DND-41 (cell line): ENCODE measurements at regions not wholly inside any gene's neighbourhood (a gene's known extent, or its start where the extent isn't known, plus 50 kb on each side); places are given as distances from the start of the nearest gene placed in this dataset.
A peak's percentile ranks its signal among the peaks of the same experiment; 100 is the strongest.

Experiments used
- ATAC-seq: fragments of 200-7000 bp; cut with Tn5 transposase; 3 replicates; pipeline ENCODE4 v1.9.1; 2021; ENCODE audit warnings: low read depth; ENCODE audit not compliant: insufficient read depth
- DNase-seq: peaks from one replicate; pipeline ENCODE4 v3.0.0-alpha.2; 2020
- H2AFZ ChIP-seq: 2 replicates; pipeline ENCODE4 v1.6.0; 2012; ENCODE audit warnings: low read depth, low read length
- H3K27ac ChIP-seq: 2 replicates; pipeline ENCODE4 v1.5.1; 2012; ENCODE audit warnings: low read length, inconsistent platforms
- H3K27me3 ChIP-seq: fragments of 200-600 bp; sonication (generic); 2 replicates; pipeline ENCODE4 v1.6.0; 2012; ENCODE audit warnings: low read length, mild to moderate bottlenecking, inconsistent platforms; ENCODE audit not compliant: insufficient read depth, poor library complexity
- H3K36me3 ChIP-seq: 2 replicates; pipeline ENCODE4 v1.5.1; 2012; ENCODE audit warnings: low read length, inconsistent platforms; ENCODE audit not compliant: insufficient read depth
- H3K4me1 ChIP-seq: 2 replicates; pipeline ENCODE4 v1.5.1; 2012; ENCODE audit warnings: mild to moderate bottlenecking, low read length; ENCODE audit not compliant: insufficient read depth
- H3K4me2 ChIP-seq: 2 replicates; pipeline ENCODE4 v1.6.0; 2012; ENCODE audit warnings: mild to moderate bottlenecking, moderate library complexity, low read length, inconsistent platforms; ENCODE audit not compliant: insufficient read depth
- H3K4me3 ChIP-seq, 2 experiments: fragments of 200-600 bp in 1 of 2; shearing (Covaris generic) in 1 of 2; 2 replicates each; pipeline ENCODE4 v1.5.1; 2012 to 2016; ENCODE audit warnings: inconsistent platforms in 2 of 2, low read length in 2 of 2, mild to moderate bottlenecking in 2 of 2, low read depth in 1 of 2, moderate library complexity in 1 of 2
- H3K79me2 ChIP-seq: 2 replicates; pipeline ENCODE4 v1.6.0; 2012; ENCODE audit warnings: low read length, inconsistent platforms; ENCODE audit not compliant: insufficient read depth
- H3K9ac ChIP-seq: 2 replicates; pipeline ENCODE4 v1.6.0; 2012; ENCODE audit warnings: low read depth, mild to moderate bottlenecking, inconsistent platforms, low read length, moderate library complexity
- H3K9me3 ChIP-seq: 2 replicates; pipeline ENCODE4 v1.5.1; 2012; ENCODE audit warnings: low read length, moderate library complexity, mild to moderate bottlenecking, inconsistent platforms; ENCODE audit not compliant: insufficient read depth, severe bottlenecking
- H4K20me1 ChIP-seq: 2 replicates; pipeline ENCODE4 v1.6.0; 2012; ENCODE audit warnings: low read length; ENCODE audit not compliant: insufficient read depth
- CTCF ChIP-seq: IDR thresholded peaks from 2 replicates; pipeline ENCODE4 v1.5.1; 2012; ENCODE audit warnings: borderline replicate concordance, low read length, moderate library complexity, mild to moderate bottlenecking; ENCODE audit not compliant: poor library complexity, severe bottlenecking; ENCODE audit errors: extremely low read depth
- EZH2 ChIP-seq: IDR thresholded peaks from 3 replicates; pipeline ENCODE4 v1.6.1; 2012; ENCODE audit warnings: borderline replicate concordance, low read depth, mild to moderate bottlenecking, moderate library complexity, low read length, inconsistent platforms; ENCODE audit not compliant: severe bottlenecking

DNA sequence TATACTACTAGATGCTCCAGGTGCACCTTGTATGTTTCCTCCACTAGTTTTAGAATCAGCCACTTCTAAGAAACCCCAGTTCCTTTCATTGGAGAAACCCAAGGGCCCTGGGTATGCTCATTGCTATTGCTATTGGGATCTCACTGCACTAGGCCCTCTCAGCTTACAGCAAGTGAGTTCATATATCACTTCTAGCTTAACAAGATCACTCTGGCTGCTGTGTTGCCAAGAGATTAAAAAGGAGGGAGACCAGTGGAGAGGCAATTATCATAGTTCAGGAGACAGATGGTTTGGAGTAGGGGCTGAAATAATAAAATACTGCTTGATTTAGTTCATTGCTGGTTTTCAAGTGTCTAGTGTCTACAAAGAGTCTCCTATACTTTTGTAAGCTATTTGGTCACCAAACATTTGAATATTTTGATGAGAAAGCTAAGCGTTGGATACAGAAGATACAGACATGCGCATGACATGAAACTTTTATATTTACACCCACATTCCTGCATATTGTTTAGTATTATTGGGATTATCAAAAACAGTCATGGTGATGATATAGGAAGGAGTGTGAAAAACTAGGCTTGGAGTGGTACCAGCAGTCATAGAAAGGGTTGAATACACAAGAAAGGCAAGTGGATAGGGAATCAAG, 671.9 kb downstream of the ADGRL2 start:
- no peak overlapping the region for H3K9ac ChIP-seq
- ATAC-seq, result peak; percentile 24; the same call in 1 of the 3 replicates
- no peak overlapping the region for H3K4me2 ChIP-seq
- no peaks in the 10 kb centered on the region for H3K79me2 ChIP-seq
- no peaks in the 10 kb centered on the region for H3K27me3 ChIP-seq
- TF ChIP-seq CTCF (no peak), EZH2 (no peak)
- no peaks in the 10 kb centered on the region for H3K36me3 ChIP-seq
- H3K9me3 ChIP-seq, result no peaks in the 10 kb centered on the region
- H2AFZ ChIP-seq, result no peak overlapping the region
- no peaks in the 10 kb centered on the region for H4K20me1 ChIP-seq
- H3K27ac ChIP-seq, result no peak overlapping the region
- H3K4me3 ChIP-seq, result no peak overlapping the region
- no peaks in the 10 kb centered on the region for H3K4me1 ChIP-seq
- no peak for DNase-seq

- TF ChIP-seq CTCF, result no peak
- TF ChIP-seq EZH2, result no peak
- H3K27me3 ChIP-seq, result no peaks in the 10 kb centered on the region
- H3K36me3 ChIP-seq, result no peaks in the 10 kb centered on the region
- H3K4me2 ChIP-seq, result no peak overlapping the region
- H4K20me1 ChIP-seq, result no peaks in the 10 kb centered on the region
- H2AFZ ChIP-seq, result no peak overlapping the region
- no peaks in the 10 kb centered on the region for H3K9me3 ChIP-seq
- no peaks in the 10 kb centered on the region for H3K79me2 ChIP-seq
- no peak overlapping the region for H3K4me3 ChIP-seq
- DNase-seq, result no peak
- no peak overlapping the region for H3K27ac ChIP-seq
- no peak for ATAC-seq
- no peaks in the 10 kb centered on the region for H3K4me1 ChIP-seq
- no peak overlapping the region for H3K9ac ChIP-seq
Observed at GRCh38 chr1:82466891-82467290, 666.2 kb downstream of the ADGRL2 start.

GRCh38 chr1:82466416-82466815, 665.7 kb downstream of the ADGRL2 start:
- H3K9me3 ChIP-seq, result no peaks in the 10 kb centered on the region
- no peak overlapping the region for H3K27ac ChIP-seq
- H3K9ac ChIP-seq, result no peak overlapping the region
- no peaks in the 10 kb centered on the region for H3K36me3 ChIP-seq
- no peaks in the 10 kb centered on the region for H3K79me2 ChIP-seq
- no peak overlapping the region for H2AFZ ChIP-seq
- H3K4me3 ChIP-seq, result no peak overlapping the region
- ATAC-seq (no peak), DNase-seq (no peak)
- H3K4me2 ChIP-seq, result no peak overlapping the region
- H3K4me1 ChIP-seq, result no peaks in the 10 kb centered on the region
- H4K20me1 ChIP-seq, result no peaks in the 10 kb centered on the region
- no peaks in the 10 kb centered on the region for H3K27me3 ChIP-seq
- TF ChIP-seq EZH2 (no peak), CTCF (no peak)

DNA sequence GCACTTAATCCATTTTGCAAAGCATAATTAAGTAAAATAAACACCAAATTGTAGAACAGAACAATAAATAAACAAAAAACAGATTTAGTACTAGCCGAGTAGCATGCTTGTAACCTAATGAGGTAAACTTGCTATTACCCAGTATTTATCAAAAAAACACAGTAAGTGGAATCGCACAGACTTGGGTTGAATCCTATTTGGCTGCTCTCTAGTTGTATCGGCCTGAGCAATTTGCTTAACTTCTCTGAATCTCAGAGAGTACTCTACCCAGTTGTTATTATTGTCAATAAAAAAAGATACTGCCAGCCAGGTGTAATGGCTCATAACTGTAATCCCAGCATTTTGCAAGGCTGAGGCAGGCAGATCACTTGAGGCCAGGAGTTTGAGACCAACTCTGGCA, 664.3 kb downstream of the ADGRL2 start:
- no peak overlapping the region for H2AFZ ChIP-seq
- no peaks in the 10 kb centered on the region for H3K9me3 ChIP-seq
- H3K9ac ChIP-seq, result no peak overlapping the region
- no peaks in the 10 kb centered on the region for H3K79me2 ChIP-seq
- no peak overlapping the region for H3K4me2 ChIP-seq
- H3K27ac ChIP-seq, result no peak overlapping the region
- no peaks in the 10 kb centered on the region for H4K20me1 ChIP-seq
- ATAC-seq (no peak), DNase-seq (no peak)
- no peaks in the 10 kb centered on the region for H3K36me3 ChIP-seq
- TF ChIP-seq CTCF, result no peak
- TF ChIP-seq EZH2, result no peak
- H3K4me1 ChIP-seq, result no peaks in the 10 kb centered on the region
- no peaks in the 10 kb centered on the region for H3K27me3 ChIP-seq
- no peak overlapping the region for H3K4me3 ChIP-seq
